HG02885 (cell line): ENCODE measurements at regions not wholly inside any gene's neighbourhood (a gene's known extent, or its start where the extent isn't known, plus 50 kb on each side); places are given as distances from the start of the nearest gene placed in this dataset.
"Not testable (repeated sequence)": the region's sequence is repeated elsewhere in the genome, so short reads cannot be mapped to it uniquely, and the experiment has no call there.

ENCODE experiments used
- ATAC-seq: cut with Tn5 transposase; IDR thresholded peaks from one replicate; pipeline ENCODE4 v1.9.1; 2021; ENCODE audit warnings: mild to moderate bottlenecking; ENCODE audit not compliant: unreplicated experiment, poor library complexity

DNA sequence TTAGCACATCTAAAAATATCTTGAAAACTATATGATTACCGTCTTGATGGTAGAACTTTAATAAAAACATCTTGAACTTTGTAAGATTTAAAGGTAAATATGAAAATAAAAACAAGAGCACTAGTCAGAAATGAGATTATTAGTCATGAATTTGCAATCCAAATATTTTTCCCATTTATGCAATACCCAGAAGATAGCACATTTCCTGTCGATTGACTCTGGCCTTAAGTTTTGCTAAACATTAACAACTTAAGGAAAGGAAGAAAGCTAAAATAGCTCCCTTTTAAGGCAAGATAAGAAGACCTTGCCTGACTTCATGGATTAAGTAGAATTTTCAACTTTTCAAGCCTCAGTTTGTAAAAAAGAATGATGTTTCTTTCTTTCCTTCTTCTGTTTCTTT is 1374.7 kb upstream of the RAG2 start:
- ATAC-seq, result no peak

- not testable (repeated sequence) for ATAC-seq
Observed at GRCh38 chr11:37969336-37969735, 1371.3 kb upstream of the RAG2 start.

- ATAC-seq, result no peak
Observed at GRCh38 chr11:37968148-37968547, 1370.1 kb upstream of the RAG2 start.

DNA sequence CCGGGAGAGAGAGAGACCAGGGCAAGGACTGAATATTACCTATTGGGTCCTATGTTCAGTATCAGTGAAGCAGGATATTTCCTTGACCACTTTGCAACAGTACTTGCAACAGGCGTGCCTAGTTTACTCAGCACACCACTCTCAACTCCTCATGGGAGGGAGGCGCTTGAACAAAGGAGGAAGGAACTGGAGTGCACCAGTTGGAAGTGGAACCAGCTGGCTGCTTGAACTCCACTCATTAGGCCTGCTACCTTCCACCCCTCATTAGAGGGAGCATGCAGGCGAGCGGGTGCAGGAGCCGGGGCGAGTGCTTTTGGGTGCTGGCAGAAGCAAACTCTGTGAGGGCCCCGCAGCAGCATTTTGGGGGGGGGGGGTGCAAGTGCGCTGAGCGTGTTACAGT is 1369.6 kb upstream of the RAG2 start:
- no peak for ATAC-seq

GRCh38 chr11:37963440-37963839 is 1365.4 kb upstream of the RAG2 start:
- ATAC-seq, result no peak

DNA sequence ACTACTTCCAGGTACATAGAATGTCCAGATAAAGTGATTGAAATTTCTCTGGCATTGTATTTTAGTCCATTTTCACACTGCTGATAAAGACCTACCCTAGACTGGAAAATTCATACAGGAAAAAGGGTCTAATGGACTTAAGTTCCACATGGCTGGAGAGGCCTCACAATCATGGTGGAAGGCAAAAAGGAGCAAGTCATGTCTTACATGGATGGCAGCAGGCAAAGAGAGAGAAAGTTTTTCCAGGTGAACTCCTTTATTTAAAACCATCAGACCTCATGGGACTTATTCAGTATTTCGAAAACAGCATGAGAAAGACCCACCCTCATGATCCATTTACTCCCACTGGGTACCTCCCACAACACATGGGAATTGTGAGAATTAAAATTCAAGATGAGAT is 1359.7 kb upstream of the RAG2 start:
- ATAC-seq, result no peak

DNA sequence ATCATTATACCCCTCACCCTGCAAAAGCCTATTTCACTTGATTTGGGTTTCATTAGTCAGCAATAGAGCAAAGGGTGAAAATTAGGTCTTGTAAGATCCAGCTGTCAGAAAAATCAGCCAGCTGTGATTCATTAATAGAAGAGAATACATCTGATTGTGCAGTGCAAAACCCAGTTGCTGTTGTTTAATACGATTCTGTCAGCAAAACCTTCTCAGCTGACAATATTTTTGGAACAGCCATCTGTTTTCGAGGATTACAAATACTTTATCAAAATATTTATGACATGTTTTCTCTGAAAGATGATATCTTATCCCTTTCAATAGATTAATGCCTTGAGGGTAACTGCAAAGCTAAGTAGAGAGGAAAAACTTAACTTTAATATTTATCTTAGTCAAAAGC is 1354.0 kb upstream of the RAG2 start:
- ATAC-seq, result no peak

DNA sequence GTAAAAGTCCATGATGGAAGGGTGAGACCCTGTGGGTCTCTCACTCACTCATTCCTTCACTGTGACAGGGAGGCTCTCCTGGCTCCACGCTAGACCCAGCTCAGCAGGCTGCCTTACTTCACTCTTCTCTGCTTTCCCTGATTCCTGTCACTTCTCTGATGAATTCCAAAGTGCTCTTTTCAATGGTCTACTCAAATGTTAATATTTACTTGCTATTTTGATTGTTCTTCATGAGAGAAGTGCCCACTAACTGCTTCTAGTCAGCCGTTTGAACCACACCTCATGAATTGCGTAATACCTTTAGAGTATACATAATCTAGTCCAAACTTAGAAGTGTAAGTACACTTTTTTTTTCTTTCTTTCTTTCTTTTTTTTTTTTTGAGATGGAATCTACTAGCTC is 1350.2 kb upstream of the RAG2 start:
- no peak for ATAC-seq

DNA sequence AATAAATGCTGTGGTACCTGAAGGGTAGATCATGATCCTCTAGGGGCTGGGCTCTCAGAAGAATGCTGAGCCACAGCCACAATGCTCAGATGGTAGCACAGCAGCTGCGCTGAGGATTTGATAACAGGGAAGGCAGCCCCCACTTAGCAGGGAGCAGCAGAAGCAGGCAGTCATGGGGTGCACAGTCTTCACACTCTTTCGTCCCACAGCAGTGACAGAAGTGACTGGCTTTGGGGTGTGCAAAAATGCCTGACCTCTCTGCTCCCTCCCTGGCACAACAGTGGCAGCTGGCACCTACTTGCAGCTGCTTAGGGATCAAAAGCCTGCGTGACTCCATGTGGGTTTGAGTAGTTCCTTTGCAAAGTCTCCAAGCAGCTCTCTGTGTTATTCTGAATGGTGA is 1349.8 kb upstream of the RAG2 start:
- no peak for ATAC-seq

DNA sequence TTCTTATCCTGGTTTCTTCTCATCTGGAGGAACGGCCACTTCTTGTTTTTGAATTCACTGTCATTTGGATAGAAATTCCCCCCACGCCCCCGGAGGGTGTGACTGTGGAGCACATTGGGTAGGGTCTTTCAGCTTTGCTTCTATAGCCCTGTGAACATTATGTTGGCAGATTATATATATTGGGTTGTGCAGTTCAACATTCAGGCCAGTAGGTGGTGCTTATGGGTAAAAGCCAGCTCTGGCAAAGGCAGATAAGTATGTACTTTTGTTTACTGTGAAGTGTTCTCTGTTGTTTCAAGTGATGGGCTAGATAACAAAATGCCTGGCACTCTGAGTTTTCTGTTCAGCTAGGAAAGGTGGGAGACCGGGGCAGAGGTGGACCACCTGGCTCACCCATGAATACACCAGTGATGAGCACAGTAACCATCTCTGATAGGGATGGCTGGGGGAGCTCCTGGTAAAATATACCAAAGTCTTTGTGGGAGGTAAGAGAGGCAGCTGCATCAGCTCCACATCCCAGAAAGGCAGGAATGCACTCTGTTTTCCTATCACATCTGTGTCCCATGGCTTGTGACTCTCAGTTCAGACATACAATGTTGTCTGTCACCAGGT is 1348.2 kb upstream of the RAG2 start:
- peak; percentile 92 for ATAC-seq

DNA sequence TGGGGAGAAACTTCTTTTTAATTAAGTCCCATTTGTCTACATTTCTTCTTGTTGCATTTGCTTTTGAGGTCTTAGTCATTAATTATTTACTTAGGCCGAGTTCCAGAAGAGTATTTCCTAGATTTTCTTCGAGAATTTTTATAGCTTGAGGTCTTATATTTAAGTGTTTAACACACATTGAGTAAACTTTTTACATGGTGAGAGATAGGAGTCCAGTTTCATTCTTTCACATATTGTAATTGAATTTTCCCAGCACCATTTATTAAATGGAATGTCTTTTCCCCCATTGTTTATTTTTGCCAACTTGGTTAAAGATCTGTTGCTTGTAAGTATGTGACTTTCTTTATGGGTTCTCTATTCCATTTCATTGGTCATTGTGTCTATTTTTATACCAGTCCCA is 1344.0 kb upstream of the RAG2 start:
- ATAC-seq, result no peak

DNA sequence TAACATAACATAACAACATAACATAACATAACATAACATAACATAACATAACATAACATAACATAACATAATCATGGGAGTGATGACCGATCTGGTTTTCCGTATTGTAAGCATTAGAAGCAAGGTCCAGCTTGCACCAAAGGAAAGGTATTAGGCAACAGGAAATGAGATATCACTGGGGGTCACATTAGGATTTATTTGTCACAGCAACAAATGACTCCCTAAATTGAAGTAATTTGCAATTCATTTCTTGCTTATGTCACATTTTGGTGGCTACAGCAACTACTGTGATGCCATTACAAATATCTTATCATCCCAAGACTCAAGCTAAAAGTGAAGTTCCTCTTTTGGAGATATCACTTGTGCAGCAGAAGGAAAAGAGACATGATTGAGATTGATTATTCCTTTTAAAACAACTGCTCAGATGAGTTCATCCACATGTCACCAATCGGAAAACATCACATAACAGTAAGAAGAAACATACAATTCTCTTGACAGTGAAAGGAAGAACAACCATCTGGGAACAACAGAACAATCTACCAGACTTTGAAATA is 1331.1 kb upstream of the RAG2 start:
- ATAC-seq, result no peak

GRCh38 chr11:37926772-37927171 is 1328.7 kb upstream of the RAG2 start:
- no peak for ATAC-seq

GRCh38 chr11:37916331-37916730 is 1318.3 kb upstream of the RAG2 start:
- ATAC-seq, result no peak

DNA sequence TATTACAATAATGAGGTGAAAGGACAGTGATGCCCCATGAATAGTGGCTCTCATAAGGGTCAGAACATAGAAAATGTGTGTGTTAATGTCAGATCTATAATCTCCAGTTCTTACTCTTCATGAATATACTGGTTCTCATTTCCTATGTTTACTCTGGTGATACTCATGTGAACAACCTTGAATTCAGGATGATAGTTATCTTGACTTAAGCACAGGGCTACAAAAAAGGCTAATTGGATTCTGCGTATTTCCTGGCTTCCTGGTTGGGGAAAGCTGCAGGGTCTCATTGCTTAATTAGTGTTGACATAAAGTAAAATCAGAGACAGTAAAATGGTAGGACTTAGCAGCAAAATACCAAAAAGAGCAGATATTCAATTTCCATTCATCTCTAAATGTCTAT is 1316.8 kb upstream of the RAG2 start:
- ATAC-seq, result no peak

- no peak for ATAC-seq
Observed at GRCh38 chr11:37908219-37908548, 1310.1 kb upstream of the RAG2 start.

GRCh38 chr11:37907436-37908218 is 1309.6 kb upstream of the RAG2 start:
- no peak for ATAC-seq

DNA sequence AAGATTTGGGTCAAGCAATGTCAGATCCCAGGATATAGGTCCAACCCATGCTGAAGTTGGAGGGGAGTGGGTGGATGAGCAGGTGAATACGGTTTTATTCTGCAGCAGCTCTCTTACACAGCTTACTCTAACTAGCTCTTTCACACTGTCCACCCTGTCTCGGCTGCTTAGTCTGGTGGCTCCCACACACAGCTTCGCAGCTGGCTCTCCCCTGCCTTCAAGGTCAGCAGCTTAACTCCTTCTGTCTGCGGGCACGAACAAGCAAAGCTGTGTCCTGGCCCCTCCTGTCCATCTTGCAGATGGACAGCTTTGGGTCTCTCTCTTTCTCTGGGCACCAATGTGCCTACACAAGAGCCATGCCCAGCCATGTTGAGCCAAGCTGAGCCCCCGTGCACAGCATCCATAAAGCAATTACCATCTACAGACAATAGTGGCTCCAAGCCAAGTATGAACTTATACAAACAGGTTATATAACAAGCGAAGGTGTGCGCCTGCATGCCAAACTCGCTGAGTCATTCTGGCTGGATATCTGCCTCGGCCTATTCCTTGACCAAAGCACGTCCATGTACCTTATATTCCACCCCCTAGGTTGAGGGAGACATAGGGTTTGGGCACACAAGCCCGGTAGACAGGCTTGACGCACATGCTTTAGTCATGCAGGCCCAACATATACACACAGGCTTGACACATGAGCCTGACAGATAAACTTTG is 1307.8 kb upstream of the RAG2 start:
- no peak for ATAC-seq

- no peak for ATAC-seq
Observed at GRCh38 chr11:37896016-37896415, 1298.0 kb upstream of the RAG2 start.

GRCh38 chr11:37881741-37882140 is 1283.7 kb upstream of the RAG2 start:
- no peak for ATAC-seq

GRCh38 chr11:37861671-37862070 is 1263.6 kb upstream of the RAG2 start:
- no peak for ATAC-seq
